HEK293 (cell line): ENCODE measurements at regions not wholly inside any gene's neighbourhood (a gene's known extent, or its start where the extent isn't known, plus 50 kb on each side); places are given as distances from the start of the nearest gene placed in this dataset.

Experiments used
- CTCF ChIA-PET: fragments of 350-600 bp; formaldehyde crosslinking; extraction: SDS; loops from one replicate; lab custom pipeline; 2021; ENCODE audit warnings: antibody characterized with exemption; lab: Yijun Ruan, JAX
- POLR2A ChIA-PET: fragments of 300-600 bp; formaldehyde crosslinking; extraction: SDS; loops from one replicate; lab custom pipeline; 2020; ENCODE audit warnings: antibody characterized with exemption, inconsistent platforms; lab: Yijun Ruan, JAX
- H3K27ac ChIP-seq: fragments of 200-500 bp; sonication (Bioruptor generic); 2 replicates; pipeline ENCODE4 v1.5.1; 2014; ENCODE audit warnings: low read depth, low read length, control low read depth, inconsistent platforms; ENCODE audit errors: extremely low read depth
- H3K36me3 ChIP-seq, 2 experiments: fragments of 200-500 bp in 1 of 2; sonication (Bioruptor generic) in 1 of 2; 1 replicate in 1 of 2; 2 replicates in 1 of 2; pipeline ENCODE4 v1.5.1; 2014 to 2017; ENCODE audit warnings: inconsistent platforms in 2 of 2, low read length in 2 of 2; ENCODE audit not compliant: control insufficient read depth in 2 of 2, insufficient read depth in 1 of 2
- H3K4me1 ChIP-seq: fragments of 200-500 bp; sonication (Bioruptor generic); 2 replicates; pipeline ENCODE4 v1.5.1; 2014; ENCODE audit warnings: mild to moderate bottlenecking, low read length, inconsistent platforms; ENCODE audit not compliant: control insufficient read depth, insufficient read depth
- H3K4me3 ChIP-seq: 2 replicates; pipeline ENCODE4 v1.5.1; 2011; ENCODE audit warnings: low read depth, mild to moderate bottlenecking, control low read depth, low read length, moderate library complexity
- H3K9me3 ChIP-seq: fragments of 200-500 bp; sonication (Bioruptor generic); 2 replicates; pipeline ENCODE4 v1.5.1; 2014; ENCODE audit warnings: low read depth, low read length, inconsistent platforms; ENCODE audit not compliant: control insufficient read depth, insufficient read depth
- BCL11B ChIP-seq: fragments of 450-650 bp; formaldehyde crosslinking; IDR thresholded peaks from 2 replicates; pipeline ENCODE4 v1.5.1; 2016; ENCODE audit warnings: low read depth, missing biosample characterization, missing genetic modification characterization
- GLI4 ChIP-seq: fragments of 450-650 bp; formaldehyde crosslinking; IDR thresholded peaks from 2 replicates; pipeline ENCODE4 v1.5.1; 2016; ENCODE audit warnings: missing biosample characterization, missing genetic modification characterization
- GLIS1 ChIP-seq: fragments of 450-650 bp; formaldehyde crosslinking; IDR thresholded peaks from 2 replicates; pipeline ENCODE4 v1.5.1; 2016; ENCODE audit warnings: missing biosample characterization, missing genetic modification characterization
- KLF7 ChIP-seq: fragments of 450-650 bp; formaldehyde crosslinking; IDR thresholded peaks from 2 replicates; pipeline ENCODE4 v1.5.1; 2016; ENCODE audit warnings: missing biosample characterization, missing genetic modification characterization, borderline replicate concordance
- PRDM10 ChIP-seq: fragments of 450-650 bp; formaldehyde crosslinking; IDR thresholded peaks from 2 replicates; pipeline ENCODE4 v1.5.1; 2016; ENCODE audit warnings: missing biosample characterization, missing genetic modification characterization
- ZBTB17 ChIP-seq: fragments of 450-650 bp; formaldehyde crosslinking; IDR thresholded peaks from 2 replicates; pipeline ENCODE4 v1.5.1; 2016; ENCODE audit warnings: missing biosample characterization, missing genetic modification characterization
- ZBTB8A ChIP-seq: fragments of 450-650 bp; formaldehyde crosslinking; IDR thresholded peaks from 2 replicates; pipeline ENCODE4 v1.5.1; 2016; ENCODE audit warnings: missing biosample characterization, missing genetic modification characterization
- ZIC2 ChIP-seq: fragments of 450-650 bp; formaldehyde crosslinking; IDR thresholded peaks from 2 replicates; pipeline ENCODE4 v1.5.1; 2016; ENCODE audit warnings: missing biosample characterization, missing genetic modification characterization
- ZNF223 ChIP-seq: fragments of 450-650 bp; formaldehyde crosslinking; IDR thresholded peaks from 2 replicates; pipeline ENCODE4 v1.5.1; 2016; ENCODE audit warnings: missing biosample characterization, missing genetic modification characterization
- ZNF280D ChIP-seq: fragments of 450-650 bp; formaldehyde crosslinking; IDR thresholded peaks from 2 replicates; pipeline ENCODE4 v1.5.1; 2016; ENCODE audit warnings: missing biosample characterization, missing genetic modification characterization
- ZNF292 ChIP-seq: fragments of 450-650 bp; formaldehyde crosslinking; IDR thresholded peaks from 2 replicates; pipeline ENCODE4 v1.5.1; 2016; ENCODE audit warnings: low read depth, missing biosample characterization, missing genetic modification characterization, borderline replicate concordance
- ZNF324 ChIP-seq: fragments of 450-650 bp; formaldehyde crosslinking; IDR thresholded peaks from 2 replicates; pipeline ENCODE4 v1.5.1; 2016; ENCODE audit warnings: missing biosample characterization, missing genetic modification characterization
- ZNF341 ChIP-seq: fragments of 450-650 bp; formaldehyde crosslinking; IDR thresholded peaks from 2 replicates; pipeline ENCODE4; 2016; ENCODE audit warnings: low read depth, missing biosample characterization, missing genetic modification characterization
- ZNF398 ChIP-seq: fragments of 450-650 bp; formaldehyde crosslinking; IDR thresholded peaks from 2 replicates; pipeline ENCODE4 v1.5.1; 2017; ENCODE audit warnings: missing biosample characterization, missing genetic modification characterization
- ZNF596 ChIP-seq: fragments of 450-650 bp; IDR thresholded peaks from 2 replicates; pipeline ENCODE4 v1.5.0; 2018; ENCODE audit warnings: missing biosample characterization, mild to moderate bottlenecking, missing genetic modification characterization, moderate library complexity
- ZNF654 ChIP-seq: fragments of 450-650 bp; formaldehyde crosslinking; IDR thresholded peaks from 2 replicates; pipeline ENCODE4 v1.5.1; 2016; ENCODE audit warnings: low read depth, missing biosample characterization, missing genetic modification characterization
- ZNF747 ChIP-seq: fragments of 450-650 bp; formaldehyde crosslinking; IDR thresholded peaks from 2 replicates; pipeline ENCODE4 v1.5.1; 2016; ENCODE audit warnings: missing biosample characterization, missing genetic modification characterization
- ZSCAN30 ChIP-seq: fragments of 450-650 bp; IDR thresholded peaks from 2 replicates; pipeline ENCODE4 v1.5.1; 2018; ENCODE audit warnings: missing biosample characterization, mild to moderate bottlenecking, missing genetic modification characterization, moderate library complexity
- TF ChIP-seq, protein P1 (sequence below): fragments of 450-650 bp; formaldehyde crosslinking; IDR thresholded peaks from 2 replicates; pipeline ENCODE4 v1.5.1; 2016; ENCODE audit warnings: missing biosample characterization, missing genetic modification characterization
- TF ChIP-seq, protein P2 (sequence below): fragments of 450-650 bp; formaldehyde crosslinking; IDR thresholded peaks from 2 replicates; pipeline ENCODE4 v1.5.1; 2017; ENCODE audit warnings: missing biosample characterization, missing genetic modification characterization
- TF ChIP-seq, protein P3 (sequence below): fragments of 450-650 bp; IDR thresholded peaks from 2 replicates; pipeline ENCODE4 v1.5.1; 2018; ENCODE audit warnings: missing biosample characterization, missing genetic modification characterization

DNA sequence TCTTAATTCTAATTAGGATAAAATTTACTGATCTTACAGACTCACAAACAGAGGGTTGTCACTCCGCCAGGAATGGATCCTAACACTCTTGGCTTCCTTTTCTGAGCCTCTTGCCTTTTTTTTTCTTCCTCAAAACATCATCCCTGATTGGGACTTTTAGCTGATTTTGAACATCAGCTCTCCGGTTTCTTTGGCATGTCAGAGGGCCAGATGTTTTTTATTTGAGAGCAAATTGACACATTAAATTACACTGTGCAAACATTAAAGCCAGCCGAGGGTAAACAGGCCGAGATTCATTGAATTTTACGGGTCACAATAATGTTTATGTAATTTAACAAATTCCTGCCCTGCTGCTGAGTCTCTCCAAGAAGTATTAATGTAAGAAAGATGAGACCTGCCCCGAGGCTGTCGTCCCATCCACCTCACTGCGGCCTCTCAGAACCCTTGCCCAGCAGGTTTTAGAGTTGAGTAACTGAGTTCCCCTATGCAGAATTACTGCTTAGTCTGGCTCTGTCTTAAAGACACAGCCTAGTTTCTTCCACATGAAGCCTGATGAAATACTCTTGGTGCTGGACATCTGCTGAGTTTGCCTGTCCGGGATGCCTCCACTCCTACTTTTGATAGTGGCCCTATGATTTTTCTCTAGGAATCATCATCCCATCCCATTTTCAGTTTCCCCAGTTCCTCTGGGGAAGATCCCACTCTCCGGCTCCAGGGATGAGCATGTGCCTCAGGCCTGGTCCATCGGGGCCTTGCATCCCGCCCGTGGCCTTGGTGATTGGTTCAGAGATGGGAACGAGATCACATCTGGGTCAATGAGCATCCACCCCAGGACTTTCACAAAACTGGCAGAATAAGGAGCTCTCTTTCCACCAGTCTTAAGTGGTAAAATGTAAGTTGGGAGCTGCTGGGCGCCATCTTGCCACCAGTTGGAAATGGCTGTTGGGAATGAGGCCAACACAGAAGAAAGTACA is 226.6 kb upstream of the TLE3 start (continued):
- TF ChIP-seq, protein P1, sequence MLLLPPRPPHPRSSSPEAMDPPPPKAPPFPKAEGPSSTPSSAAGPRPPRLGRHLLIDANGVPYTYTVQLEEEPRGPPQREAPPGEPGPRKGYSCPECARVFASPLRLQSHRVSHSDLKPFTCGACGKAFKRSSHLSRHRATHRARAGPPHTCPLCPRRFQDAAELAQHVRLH = peak; percentile 67
- no peak for TF ChIP-seq ZNF398 (tag by site-specific recombination)
- no peak for TF ChIP-seq ZNF654
- TF ChIP-seq ZNF280D (tag by site-specific recombination) = no peak
- no peak for TF ChIP-seq ZNF223 (tag by site-specific recombination)
- no peak for TF ChIP-seq ZNF596
- TF ChIP-seq ZIC2 (tag by site-specific recombination) = peak; percentile 52
- TF ChIP-seq KLF7 = no peak
- no peak for TF ChIP-seq BCL11B
- TF ChIP-seq ZNF324 (tag by site-specific recombination) = no peak
- TF ChIP-seq ZBTB8A (tag by site-specific recombination) = peak; percentile 35; the same call in 1 of the 2 replicates
- no peak for TF ChIP-seq GLI4 (tag by site-specific recombination)
- peak; percentile 58 for TF ChIP-seq ZSCAN30 (tag by site-specific recombination)
- TF ChIP-seq, protein P2, sequence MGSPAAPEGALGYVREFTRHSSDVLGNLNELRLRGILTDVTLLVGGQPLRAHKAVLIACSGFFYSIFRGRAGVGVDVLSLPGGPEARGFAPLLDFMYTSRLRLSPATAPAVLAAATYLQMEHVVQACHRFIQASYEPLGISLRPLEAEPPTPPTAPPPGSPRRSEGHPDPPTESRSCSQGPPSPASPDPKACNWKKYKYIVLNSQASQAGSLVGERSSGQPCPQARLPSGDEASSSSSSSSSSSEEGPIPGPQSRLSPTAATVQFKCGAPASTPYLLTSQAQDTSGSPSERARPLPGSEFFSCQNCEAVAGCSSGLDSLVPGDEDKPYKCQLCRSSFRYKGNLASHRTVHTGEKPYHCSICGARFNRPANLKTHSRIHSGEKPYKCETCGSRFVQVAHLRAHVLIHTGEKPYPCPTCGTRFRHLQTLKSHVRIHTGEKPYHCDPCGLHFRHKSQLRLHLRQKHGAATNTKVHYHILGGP = peak; percentile 88
- peak; percentile 6; the same call in 1 of the 2 replicates for TF ChIP-seq GLIS1
- TF ChIP-seq ZNF747 = no peak

DNA sequence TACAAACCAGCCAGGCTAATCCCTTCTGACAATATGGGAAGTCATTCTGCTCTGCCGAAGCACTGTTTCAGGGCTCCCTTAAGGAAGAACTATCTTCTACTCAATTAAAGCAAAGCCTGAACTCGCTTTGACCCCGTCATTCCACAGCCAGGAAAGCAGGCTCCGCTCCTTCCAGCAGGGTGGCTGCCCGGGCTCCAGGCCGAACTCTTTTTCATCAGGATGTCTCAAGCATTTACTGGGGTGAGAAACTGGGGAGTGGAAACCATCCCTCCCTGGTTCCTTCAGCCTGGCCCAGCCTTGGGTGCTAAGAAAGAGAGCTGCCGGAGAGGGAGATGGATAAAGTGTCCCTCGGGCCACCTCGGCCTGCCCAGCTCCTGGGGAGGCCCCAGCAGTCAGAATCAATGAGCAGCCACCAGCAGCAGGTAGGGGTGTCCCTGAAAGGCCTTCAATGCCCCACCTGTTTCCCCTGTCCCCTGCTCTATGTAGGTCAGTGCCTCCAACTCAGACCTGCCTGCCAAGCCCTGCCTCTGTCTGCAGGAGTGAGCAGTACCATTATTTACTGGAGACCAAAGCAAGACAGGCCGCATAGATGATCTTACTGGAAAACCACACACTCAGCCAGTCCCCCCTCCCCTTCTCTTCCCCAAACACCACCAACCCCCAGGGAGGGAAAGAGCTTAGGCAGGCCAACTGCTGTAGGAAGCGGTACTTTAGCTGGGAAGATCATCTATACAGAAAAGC is 225.6 kb upstream of the TLE3 start:
- peaks cover 18% of the 10 kb centered on the region for H3K4me1 ChIP-seq
- H3K9me3 ChIP-seq = no peaks in the 10 kb centered on the region
- peak overlapping the region; percentile 64 for H3K27ac ChIP-seq
- no peaks in the 10 kb centered on the region for H3K36me3 ChIP-seq
- TF ChIP-seq PRDM10 (tag by site-specific recombination) = peak; percentile 89
- peak; percentile 57 for TF ChIP-seq GLIS1
- peak; percentile 39; the same call in 1 of the 2 replicates for TF ChIP-seq ZBTB17 (tag by site-specific recombination)
- TF ChIP-seq, protein P3, sequence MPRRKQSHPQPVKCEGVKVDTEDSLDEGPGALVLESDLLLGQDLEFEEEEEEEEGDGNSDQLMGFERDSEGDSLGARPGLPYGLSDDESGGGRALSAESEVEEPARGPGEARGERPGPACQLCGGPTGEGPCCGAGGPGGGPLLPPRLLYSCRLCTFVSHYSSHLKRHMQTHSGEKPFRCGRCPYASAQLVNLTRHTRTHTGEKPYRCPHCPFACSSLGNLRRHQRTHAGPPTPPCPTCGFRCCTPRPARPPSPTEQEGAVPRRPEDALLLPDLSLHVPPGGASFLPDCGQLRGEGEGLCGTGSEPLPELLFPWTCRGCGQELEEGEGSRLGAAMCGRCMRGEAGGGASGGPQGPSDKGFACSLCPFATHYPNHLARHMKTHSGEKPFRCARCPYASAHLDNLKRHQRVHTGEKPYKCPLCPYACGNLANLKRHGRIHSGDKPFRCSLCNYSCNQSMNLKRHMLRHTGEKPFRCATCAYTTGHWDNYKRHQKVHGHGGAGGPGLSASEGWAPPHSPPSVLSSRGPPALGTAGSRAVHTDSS = no peak
- TF ChIP-seq ZNF292 = no peak
- 0 out of 2 replicates have a peak, but pooled peaks have one; percentile 8 for TF ChIP-seq ZNF341 (tag by site-specific recombination)
- TF ChIP-seq, all 188 proteins: peak for 4
- CTCF ChIA-PET = interaction anchor here (0.7 to 1.0 kb wide), 2 partner anchors 189 to 830 kb away, joined by 3 read pairs; no protein-coding TSS in a partner anchor
- H3K4me3 ChIP-seq = no peak overlapping the region
- POLR2A ChIA-PET = interaction anchor here (0.6 to 2.1 kb wide), 6 partner anchors 9 to 225 kb away, joined by 3 to 10 read pairs (median 4); no protein-coding TSS in a partner anchor
